ENCODE measurements at regions not wholly inside any gene's neighbourhood (a gene's known extent, or its start where the extent isn't known, plus 50 kb on each side); places are given as distances from the start of the nearest gene placed in this dataset.

GRCh38 chr21:40972151-40972550 lies 125.2 kb upstream of the DSCAM start:
- no peak for DNase-seq (ENCODE audit: low spot score)
- no peaks in the 10 kb centered on the region for H3K9me2 ChIP-seq (ENCODE audit: insufficient read depth, low read length)
- H4K20me1 ChIP-seq (ENCODE audit: insufficient read depth, low read length), result no peaks in the 10 kb centered on the region
- no peak overlapping the region for H2AFZ ChIP-seq (ENCODE audit: low read length)
- POLR2A ChIA-PET, result no interaction called here
- intact Hi-C loops (cut with micrococcal nuclease; ENCODE audit: unreplicated experiment), result no loop called here
- H3K9me3 ChIP-seq (ENCODE audit: low read length), result no peaks in the 10 kb centered on the region
- no peaks in the 10 kb centered on the region for H3K4me1 ChIP-seq (ENCODE audit: insufficient read depth, low read length, poor library complexity, severe bottlenecking)
- H3K4me2 ChIP-seq (ENCODE audit: low read length), result no peak overlapping the region
- no peaks in the 10 kb centered on the region for H3K79me2 ChIP-seq (ENCODE audit: insufficient read depth, low read depth, low read length)
- TF ChIP-seq EZH2phosphoT487 (IDR thresholded peaks at IDR 0.05; ENCODE audit: borderline replicate concordance, low read depth, low read length), result no peak
- no peak for TF ChIP-seq CTCF (conservative IDR thresholded peaks at IDR 0.05; ENCODE audit: low read length)
- no peaks in the 10 kb centered on the region for H3K36me3 ChIP-seq (ENCODE audit: insufficient read depth, low read length)
- CTCF ChIA-PET (ENCODE audit: unreplicated experiment), result no interaction called here
- H3K4me3 ChIP-seq (ENCODE audit: low read depth, low read length, poor library complexity, severe bottlenecking), result no peak overlapping the region
- no peak overlapping the region for H3K27ac ChIP-seq (ENCODE audit: low read depth, low read length, poor library complexity, severe bottlenecking)
- no TSS peak for BruUV-seq (replicated peaks)

- Histone ChIP-seq H3K9me2 (ENCODE audit: insufficient read depth, low read length) (no peaks in the 10 kb centered on the region), H3K4me2 (ENCODE audit: low read length) (no peak overlapping the region), H3K79me2 (ENCODE audit: insufficient read depth, low read depth, low read length) (no peaks in the 10 kb centered on the region), H3K4me1 (ENCODE audit: insufficient read depth, low read length, poor library complexity, severe bottlenecking) (no peaks in the 10 kb centered on the region), H3K36me3 (ENCODE audit: insufficient read depth, low read length) (no peaks in the 10 kb centered on the region), H3K4me3 (ENCODE audit: low read depth, low read length, poor library complexity, severe bottlenecking) (no peak overlapping the region), H3K9me3 (ENCODE audit: low read length) (no peaks in the 10 kb centered on the region), H3K27ac (ENCODE audit: low read depth, low read length, poor library complexity, severe bottlenecking) (no peak overlapping the region), H2AFZ (ENCODE audit: low read length) (no peak overlapping the region), H4K20me1 (ENCODE audit: insufficient read depth, low read length) (no peaks in the 10 kb centered on the region)
- intact Hi-C loops (cut with micrococcal nuclease; ENCODE audit: unreplicated experiment), result no loop called here
- TF ChIP-seq CTCF (conservative IDR thresholded peaks at IDR 0.05; ENCODE audit: low read length) (no peak), EZH2phosphoT487 (IDR thresholded peaks at IDR 0.05; ENCODE audit: borderline replicate concordance, low read depth, low read length) (no peak)
- no peak for DNase-seq (ENCODE audit: low spot score)
- BruUV-seq (replicated peaks), result no TSS peak
- CTCF ChIA-PET (ENCODE audit: unreplicated experiment), result no interaction called here
- POLR2A ChIA-PET, result no interaction called here
These were observed 129.5 kb upstream of the DSCAM start for GRCh38 chr21:40976198-40977109.

- Histone ChIP-seq H3K4me3 (ENCODE audit: low read depth, low read length, poor library complexity, severe bottlenecking) (no peak overlapping the region), H3K4me2 (ENCODE audit: low read length) (no peak overlapping the region), H3K9me3 (ENCODE audit: low read length) (no peaks in the 10 kb centered on the region), H3K79me2 (ENCODE audit: insufficient read depth, low read depth, low read length) (no peaks in the 10 kb centered on the region), H2AFZ (ENCODE audit: low read length) (no peak overlapping the region), H4K20me1 (ENCODE audit: insufficient read depth, low read length) (no peaks in the 10 kb centered on the region), H3K9me2 (ENCODE audit: insufficient read depth, low read length) (no peaks in the 10 kb centered on the region), H3K4me1 (ENCODE audit: insufficient read depth, low read length, poor library complexity, severe bottlenecking) (no peaks in the 10 kb centered on the region), H3K27ac (ENCODE audit: low read depth, low read length, poor library complexity, severe bottlenecking) (no peak overlapping the region), H3K36me3 (ENCODE audit: insufficient read depth, low read length) (no peaks in the 10 kb centered on the region)
- CTCF ChIA-PET (ENCODE audit: unreplicated experiment), result no interaction called here
- BruUV-seq (replicated peaks), result no TSS peak
- DNase-seq (ENCODE audit: low spot score), result no peak
- POLR2A ChIA-PET, result no interaction called here
- TF ChIP-seq CTCF (conservative IDR thresholded peaks at IDR 0.05; ENCODE audit: low read length) (no peak), EZH2phosphoT487 (IDR thresholded peaks at IDR 0.05; ENCODE audit: borderline replicate concordance, low read depth, low read length) (no peak)
- intact Hi-C loops (cut with micrococcal nuclease; ENCODE audit: unreplicated experiment), result no loop called here
These were observed 138.4 kb upstream of the DSCAM start for GRCh38 chr21:40985370-40985769.
